HG02884 (cell line): ENCODE measurements at regions not wholly inside any gene's neighbourhood (a gene's known extent, or its start where the extent isn't known, plus 50 kb on each side); places are given as distances from the start of the nearest gene placed in this dataset.
"Not testable (repeated sequence)": the region's sequence is repeated elsewhere in the genome, so short reads cannot be mapped to it uniquely, and the experiment has no call there.

ENCODE experiments used
- ATAC-seq: cut with Tn5 transposase; IDR thresholded peaks from one replicate; pipeline ENCODE4 v1.9.1; 2021; ENCODE audit warnings: mild to moderate bottlenecking, moderate library complexity; ENCODE audit not compliant: unreplicated experiment

- no peak for ATAC-seq
These were observed 769.1 kb upstream of the LUZP2 start for GRCh38 chr11:23727794-23728193.

- ATAC-seq: no peak
These were observed 767.8 kb upstream of the LUZP2 start for GRCh38 chr11:23729088-23729487.

- ATAC-seq: no peak
These were observed 766.4 kb upstream of the LUZP2 start for GRCh38 chr11:23730307-23730998.

GRCh38 chr11:23732026-23732425 lies 764.8 kb upstream of the LUZP2 start:
- ATAC-seq: no peak

- ATAC-seq: no peak
These were observed 750.0 kb upstream of the LUZP2 start for GRCh38 chr11:23746896-23747295.

- ATAC-seq: no peak
These were observed 747.0 kb upstream of the LUZP2 start for GRCh38 chr11:23749762-23750430.

GRCh38 chr11:23751280-23751679 lies 745.6 kb upstream of the LUZP2 start:
- ATAC-seq: no peak

GRCh38 chr11:23755076-23755475 lies 741.8 kb upstream of the LUZP2 start:
- ATAC-seq: no peak

- ATAC-seq: no peak
These were observed 741.1 kb upstream of the LUZP2 start for GRCh38 chr11:23755769-23756168.

GRCh38 chr11:23759489-23759888 lies 737.4 kb upstream of the LUZP2 start:
- no peak for ATAC-seq

GRCh38 chr11:23764286-23764685 lies 732.6 kb upstream of the LUZP2 start:
- no peak for ATAC-seq

- ATAC-seq: no peak
These were observed 731.1 kb upstream of the LUZP2 start for GRCh38 chr11:23765682-23766252.

GRCh38 chr11:23767576-23767975 lies 729.3 kb upstream of the LUZP2 start:
- ATAC-seq: no peak

GRCh38 chr11:23769214-23769613 lies 727.6 kb upstream of the LUZP2 start:
- no peak for ATAC-seq

- no peak for ATAC-seq
These were observed 724.8 kb upstream of the LUZP2 start for GRCh38 chr11:23772081-23772480.

GRCh38 chr11:23778971-23779370 lies 717.9 kb upstream of the LUZP2 start:
- ATAC-seq: no peak

- no peak for ATAC-seq
These were observed 716.6 kb upstream of the LUZP2 start for GRCh38 chr11:23780231-23780630.

GRCh38 chr11:23781803-23782560 lies 714.9 kb upstream of the LUZP2 start:
- no peak for ATAC-seq

GRCh38 chr11:23786974-23787373 lies 709.9 kb upstream of the LUZP2 start:
- not testable (repeated sequence) for ATAC-seq

- ATAC-seq: no peak
These were observed 707.5 kb upstream of the LUZP2 start for GRCh38 chr11:23789200-23789853.

GRCh38 chr11:23789938-23790371 lies 706.9 kb upstream of the LUZP2 start:
- no peak for ATAC-seq
